ENCODE measurements at regions not wholly inside any gene's neighbourhood (a gene's known extent, or its start where the extent isn't known, plus 50 kb on each side); places are given as distances from the start of the nearest gene placed in this dataset.

DNA sequence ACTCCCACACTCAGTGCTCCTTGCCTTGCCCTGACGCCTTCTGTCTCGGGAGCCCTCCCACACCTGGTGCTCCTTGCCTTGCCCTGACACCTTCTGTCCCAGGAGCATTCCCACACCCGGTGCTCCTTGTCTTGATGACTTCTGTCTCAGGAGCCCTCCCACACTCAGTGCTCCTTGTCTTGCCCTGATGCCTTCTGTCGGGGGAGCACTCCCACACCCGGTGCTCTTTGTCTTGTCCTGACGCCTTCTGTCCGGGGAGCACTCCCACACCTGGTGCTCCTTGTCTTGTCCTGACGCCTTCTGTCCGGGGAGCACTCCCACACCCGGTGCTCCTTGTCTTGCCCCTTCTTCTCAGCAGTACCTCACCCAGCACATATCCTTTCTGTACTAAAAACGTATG is 207.2 kb upstream of the ADARB2 start:
- no peak for DNase-seq (ENCODE audit: extremely low read depth, low read depth)

DNA sequence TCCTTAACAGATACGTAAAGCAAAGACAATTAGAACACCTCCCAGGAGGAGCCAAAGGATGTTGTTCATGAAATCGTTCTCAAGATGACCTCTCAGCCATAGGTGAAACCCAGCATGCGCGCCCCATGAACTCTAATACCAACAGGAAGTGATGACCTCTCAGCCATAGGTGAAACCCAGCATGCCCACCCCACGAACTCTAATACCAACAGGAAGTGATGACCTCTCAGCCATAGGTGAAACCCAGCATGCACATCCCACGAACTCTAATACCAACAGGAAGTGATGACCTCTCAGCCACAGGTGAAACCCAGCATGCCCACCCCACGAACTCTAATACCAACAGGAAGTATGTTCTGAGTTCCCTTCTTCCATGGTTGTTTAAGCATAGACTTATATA is 205.2 kb upstream of the ADARB2 start:
- DNase-seq (ENCODE audit: extremely low read depth, low read depth): no peak

DNA sequence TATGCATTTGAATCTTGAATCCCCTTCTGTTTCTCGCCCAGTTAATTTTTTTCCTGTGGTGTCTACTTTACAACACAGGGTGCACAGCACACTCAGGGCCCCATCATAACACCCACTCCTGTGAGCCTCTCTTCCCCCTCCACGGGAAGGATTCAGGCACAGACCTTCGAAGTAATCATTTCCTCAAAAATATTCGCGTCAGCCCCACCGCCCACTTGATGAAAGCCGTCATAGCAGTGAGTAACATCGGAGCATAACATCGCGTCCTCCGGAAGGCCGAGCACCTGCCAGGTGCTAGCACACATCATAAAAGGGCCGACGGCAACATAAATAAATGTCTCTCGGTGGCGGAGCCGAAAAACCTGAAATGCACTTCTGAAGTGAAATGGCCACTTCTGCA is 201.7 kb upstream of the ADARB2 start:
- DNase-seq (ENCODE audit: extremely low read depth, low read depth): no peak

DNA sequence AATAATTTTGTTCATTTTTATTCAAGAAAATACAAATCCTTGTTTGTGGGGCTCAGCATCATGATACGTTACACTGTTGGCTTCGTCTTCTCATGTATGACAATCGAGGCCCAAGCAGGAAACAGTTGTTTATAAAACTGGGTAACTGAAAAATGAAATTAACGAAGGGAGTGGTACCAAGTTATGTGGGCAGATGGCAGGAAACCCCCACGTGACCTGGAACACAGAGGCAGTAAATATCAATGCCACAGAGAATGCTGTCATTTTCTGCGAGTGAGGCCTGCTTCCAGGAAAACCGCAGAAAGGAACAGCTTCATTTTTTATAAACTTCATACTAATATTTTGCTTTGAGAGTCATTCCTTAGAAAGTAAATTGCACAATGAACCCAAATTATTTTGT is 201.0 kb upstream of the ADARB2 start:
- no peak for DNase-seq (ENCODE audit: extremely low read depth, low read depth)

DNA sequence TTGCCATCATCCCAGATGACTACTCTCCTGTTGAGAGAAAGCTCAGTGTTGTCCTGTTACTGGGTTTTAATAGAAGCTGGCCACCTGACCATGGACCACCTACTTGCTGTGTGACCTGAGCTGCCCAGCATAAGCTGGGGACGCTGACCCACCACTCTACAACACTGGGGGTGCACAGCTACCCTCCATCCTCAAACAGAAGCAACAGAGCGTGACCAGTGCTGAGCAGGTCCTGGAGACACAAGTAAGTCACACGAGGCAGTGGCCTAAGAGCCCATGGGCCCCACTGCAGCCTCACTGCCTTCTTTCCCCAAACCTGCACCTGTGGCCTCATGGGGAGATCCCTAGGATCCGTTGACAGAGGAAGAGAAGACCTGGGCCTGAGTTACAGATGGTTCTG is 198.6 kb upstream of the ADARB2 start:
- no peak for DNase-seq (ENCODE audit: extremely low read depth, low read depth)

DNA sequence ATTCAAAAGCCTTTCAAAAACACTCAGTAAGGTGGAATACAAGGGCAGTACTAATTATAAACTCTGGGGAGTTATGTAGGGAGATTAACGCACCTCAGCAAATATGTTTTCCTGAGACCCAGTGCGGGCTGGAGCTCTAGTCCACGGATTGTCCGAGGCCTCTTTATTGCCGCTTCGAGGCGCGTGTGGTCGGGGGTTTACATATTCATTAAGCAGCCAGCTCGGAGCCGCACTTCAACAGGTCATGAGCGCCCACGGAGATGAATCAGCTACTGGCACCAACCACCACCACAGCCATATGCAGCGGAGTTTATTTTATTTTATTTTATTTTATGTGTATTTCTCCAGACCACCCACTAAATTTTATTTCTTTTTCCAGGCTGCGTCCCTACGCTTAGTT is 195.9 kb upstream of the ADARB2 start:
- no peak for DNase-seq (ENCODE audit: extremely low read depth, low read depth)

DNA sequence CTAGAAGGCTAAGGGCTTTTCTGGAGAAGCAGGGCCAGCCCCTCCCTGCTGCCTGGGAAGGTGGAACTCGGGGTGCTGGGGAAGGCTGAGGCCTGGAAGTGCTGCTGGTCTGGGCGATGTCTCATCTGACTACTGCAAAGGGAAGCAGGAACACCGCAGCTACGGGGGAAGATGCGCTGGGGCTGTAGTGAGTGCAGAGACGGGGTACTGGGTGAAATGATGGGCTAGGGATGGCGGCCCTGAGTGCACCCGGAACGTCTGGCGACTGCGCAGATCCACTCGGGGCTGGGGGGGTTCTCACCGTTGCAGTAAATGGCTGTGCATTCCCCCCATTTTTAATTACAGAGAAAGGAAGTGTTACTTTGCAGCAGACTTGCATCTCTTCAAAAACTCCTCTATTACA is 195.4 kb upstream of the ADARB2 start:
- no peak for DNase-seq (ENCODE audit: extremely low read depth, low read depth)

DNA sequence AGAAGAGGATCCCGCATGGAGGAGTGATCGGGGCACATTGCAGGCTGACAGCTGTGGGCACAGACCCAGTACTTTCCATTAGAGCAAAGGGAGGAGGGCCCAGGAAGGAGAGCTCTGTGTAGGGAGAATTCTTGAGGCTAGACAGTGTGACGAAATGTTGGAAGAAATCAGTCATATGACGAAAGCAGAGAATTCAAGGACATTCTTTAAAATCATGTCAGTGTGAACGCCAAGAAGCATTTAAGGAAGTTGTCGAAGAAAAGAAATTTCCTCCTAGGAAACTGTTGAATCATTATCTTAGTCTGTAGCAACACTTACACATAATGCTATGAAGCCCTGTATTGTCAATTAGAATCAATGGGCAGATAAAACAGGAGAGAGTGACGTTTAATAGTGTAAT is 191.3 kb upstream of the ADARB2 start:
- DNase-seq (ENCODE audit: extremely low read depth, low read depth): no peak

DNA sequence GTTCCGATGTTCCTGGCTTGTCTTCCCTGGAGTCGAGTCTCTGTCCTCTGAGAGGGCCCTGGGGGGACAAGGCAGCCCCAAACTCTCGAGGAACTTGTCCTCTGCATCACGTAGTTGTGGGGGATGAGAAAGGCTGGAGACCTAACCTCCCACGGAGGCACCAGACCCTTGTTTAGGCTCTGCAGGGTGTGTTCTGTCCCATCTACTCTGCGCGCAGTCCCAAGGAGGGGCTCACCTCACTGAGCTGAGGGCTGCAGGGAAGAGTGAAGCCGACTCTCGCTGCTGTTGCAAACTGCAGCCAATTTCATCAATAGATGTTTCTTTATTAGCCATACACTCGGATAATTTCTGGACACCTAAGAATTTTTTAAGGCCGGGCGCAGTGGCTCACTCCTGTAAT is 186.7 kb upstream of the ADARB2 start:
- no peak for DNase-seq (ENCODE audit: extremely low read depth, low read depth)

DNA sequence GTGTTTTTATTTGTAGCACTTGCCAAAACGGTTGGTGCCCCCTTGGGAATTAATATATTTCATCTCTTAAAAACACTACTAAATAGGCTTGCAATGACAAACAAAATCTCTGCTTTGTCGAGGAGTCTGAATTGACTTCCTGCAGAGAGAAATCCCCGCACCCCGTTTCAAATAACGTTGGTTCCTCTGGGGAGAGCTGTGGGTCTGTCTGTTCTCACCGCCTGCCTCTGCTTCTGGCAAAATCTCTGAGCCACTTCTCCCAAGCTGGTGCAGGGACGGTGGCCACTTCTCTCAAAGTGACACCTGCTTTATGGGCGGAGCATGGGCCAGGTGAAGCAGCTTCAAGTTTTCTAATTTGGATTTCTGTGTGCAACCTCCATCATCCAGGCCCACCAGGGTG is 186.3 kb upstream of the ADARB2 start:
- DNase-seq (ENCODE audit: extremely low read depth, low read depth): no peak

DNA sequence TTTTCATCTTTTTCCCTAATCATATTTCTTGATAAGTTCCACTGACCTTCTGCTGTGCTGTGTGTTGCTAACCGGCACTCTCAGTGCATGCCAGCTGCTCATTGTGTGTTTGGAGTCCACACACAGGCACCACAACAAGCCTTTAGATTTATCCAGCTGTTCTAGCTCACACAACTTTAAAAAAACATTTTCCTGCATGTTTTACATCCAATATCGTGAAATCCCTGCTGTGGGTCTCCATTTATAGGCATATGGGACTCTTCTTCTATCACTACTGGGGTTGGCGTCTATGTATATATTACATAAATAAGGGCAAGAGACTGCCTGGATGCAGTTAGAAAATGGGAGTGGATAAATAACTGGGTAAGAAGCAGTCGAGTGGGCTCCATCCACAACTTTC is 183.6 kb upstream of the ADARB2 start:
- DNase-seq (ENCODE audit: extremely low read depth, low read depth): no peak

DNA sequence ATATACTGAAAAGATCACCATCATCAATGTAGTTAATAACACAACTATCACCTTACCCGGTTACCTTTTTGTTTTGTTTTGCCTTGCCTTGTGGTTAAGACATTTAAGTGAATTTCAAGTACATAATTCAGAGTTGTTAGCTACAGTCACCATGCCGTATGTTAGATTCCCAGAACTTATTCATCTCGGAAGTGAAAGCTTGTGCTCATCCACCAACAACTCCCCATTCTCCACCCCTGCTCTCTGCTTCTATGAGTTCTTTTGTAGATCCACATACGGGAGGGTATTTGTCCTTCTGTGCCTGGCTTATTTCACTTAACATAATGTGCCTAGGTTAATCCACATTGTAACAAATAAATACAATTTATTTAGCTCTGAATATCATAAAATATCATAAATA is 182.8 kb upstream of the ADARB2 start:
- DNase-seq (ENCODE audit: extremely low read depth, low read depth): no peak

DNA sequence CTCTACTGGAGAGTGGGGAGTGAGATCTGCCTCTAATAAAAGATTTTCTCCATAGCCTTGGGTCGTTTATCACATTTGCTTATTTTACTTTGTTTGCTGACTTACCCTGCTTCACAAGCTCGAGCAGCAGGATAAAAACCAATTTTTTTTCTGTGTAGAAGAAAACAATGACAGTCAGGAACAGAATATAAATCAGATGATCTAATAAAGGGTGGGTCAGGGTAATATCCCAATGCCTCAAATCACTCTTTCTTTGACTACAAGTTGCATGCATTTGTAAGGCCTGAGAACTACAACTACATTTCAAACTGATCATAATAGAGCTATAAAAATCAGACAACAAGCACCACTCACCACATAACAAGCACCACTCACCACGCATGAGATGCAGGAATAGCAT is 174.4 kb upstream of the ADARB2 start:
- DNase-seq (ENCODE audit: extremely low read depth, low read depth): no peak

DNA sequence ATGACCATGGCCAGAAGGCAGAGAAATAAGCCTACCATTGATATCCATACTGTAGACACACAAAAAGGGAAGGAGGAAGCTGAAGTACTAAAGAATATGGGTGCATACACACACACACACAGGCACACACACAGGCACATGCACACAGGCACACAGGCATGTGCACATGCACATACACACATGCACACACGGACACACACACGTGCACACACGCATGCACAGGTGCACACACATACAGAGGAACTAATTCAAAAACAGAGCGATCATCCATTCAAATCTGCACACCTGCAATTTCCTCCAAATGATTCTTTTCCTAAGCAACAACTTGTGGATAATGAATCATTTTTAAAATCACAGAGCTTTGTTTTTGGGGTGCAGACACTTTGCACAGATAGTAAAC is 166.7 kb upstream of the ADARB2 start:
- no peak for DNase-seq (ENCODE audit: extremely low read depth, low read depth)

DNA sequence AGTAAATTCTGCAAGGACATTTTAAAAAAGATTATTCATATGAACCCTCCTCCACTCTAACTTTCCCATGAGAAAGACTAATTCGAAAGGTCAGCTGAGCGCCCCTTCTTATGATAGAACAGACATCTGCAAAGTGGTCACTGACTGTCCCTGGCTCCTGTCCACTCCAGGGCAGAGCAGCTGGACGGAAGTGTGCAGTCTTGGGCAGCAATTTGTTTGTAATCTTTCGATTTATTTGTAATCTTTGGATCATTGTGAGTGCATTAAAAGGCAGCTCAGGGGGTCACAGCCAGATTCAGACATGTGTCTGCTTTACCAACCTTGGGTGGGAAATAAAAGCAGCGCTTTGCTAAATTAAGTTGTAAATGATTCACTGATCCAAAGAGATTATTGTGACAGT is 158.8 kb upstream of the ADARB2 start:
- DNase-seq (ENCODE audit: extremely low read depth, low read depth): no peak

DNA sequence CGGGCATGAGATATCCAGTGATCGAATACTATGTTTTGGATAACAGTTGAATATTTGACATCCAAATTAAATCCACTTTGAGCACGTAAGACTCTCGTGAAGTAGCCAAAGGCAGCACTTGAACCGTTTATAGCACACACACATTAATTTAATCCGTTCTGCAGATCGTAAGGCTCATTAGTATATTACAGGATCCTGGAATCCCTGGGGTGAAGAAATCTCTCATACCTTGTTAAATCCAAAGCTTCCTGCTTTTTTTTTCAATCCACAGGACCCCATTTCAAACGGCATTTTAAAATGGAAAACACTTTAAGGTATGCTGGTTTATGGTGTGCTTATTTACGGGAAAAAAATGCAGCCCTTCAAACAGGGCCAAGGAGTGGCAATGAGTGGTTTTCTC is 158.4 kb upstream of the ADARB2 start:
- no peak for DNase-seq (ENCODE audit: extremely low read depth, low read depth)

DNA sequence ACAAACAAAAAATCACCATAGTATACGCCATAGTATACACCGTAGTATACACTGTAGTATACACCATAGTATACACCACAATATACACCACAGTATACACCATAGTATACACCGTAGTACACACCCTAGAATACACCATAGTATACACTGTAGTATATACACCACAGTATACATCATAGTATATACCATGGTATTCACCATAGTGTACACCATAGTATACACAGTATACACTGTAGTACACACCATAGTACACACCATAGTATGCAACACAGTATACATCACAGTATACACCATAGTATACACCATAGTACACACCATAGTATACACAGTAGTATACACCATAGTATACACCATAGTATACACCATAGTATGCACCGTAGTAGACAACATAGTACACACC is 157.6 kb upstream of the ADARB2 start:
- DNase-seq (ENCODE audit: extremely low read depth, low read depth): no peak

DNA sequence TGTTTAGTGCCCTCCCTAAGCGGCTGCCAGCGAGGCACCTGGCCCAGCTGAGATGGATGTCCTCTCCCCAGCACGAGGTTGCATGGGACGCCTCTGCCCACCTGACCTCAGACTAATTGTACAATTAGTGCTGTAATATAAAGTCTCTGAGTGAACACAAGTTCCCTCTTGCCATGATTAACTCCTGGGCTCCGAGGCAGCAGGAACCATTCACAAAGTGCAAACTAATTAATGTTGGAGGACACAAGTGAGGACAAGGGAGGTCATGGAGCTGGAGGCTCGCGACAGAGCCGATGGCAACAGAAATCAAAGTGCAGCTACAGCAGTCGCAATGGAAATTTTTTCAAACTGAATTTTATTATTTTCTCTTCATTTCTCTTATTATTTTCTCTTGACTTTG is 156.6 kb upstream of the ADARB2 start:
- no peak for DNase-seq (ENCODE audit: extremely low read depth, low read depth)

DNA sequence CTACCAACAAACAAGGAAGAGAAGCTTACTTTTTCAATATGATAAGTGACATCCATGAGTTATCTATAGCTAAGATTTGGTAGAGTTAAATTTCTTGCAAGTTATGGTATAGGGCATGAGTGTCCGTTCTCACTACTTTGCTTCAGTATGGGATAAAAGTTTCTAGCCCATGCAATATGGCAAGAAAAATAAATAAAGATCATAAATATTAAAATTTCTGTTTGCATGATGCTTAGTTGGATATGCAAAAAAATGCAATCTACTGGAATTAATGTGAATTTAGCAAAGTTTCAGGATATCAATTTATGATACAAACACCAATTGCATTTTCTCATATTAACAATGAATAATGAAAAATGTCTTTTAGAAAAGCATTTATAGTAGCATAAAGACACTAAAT is 148.7 kb upstream of the ADARB2 start:
- DNase-seq (ENCODE audit: extremely low read depth, low read depth): no peak

DNA sequence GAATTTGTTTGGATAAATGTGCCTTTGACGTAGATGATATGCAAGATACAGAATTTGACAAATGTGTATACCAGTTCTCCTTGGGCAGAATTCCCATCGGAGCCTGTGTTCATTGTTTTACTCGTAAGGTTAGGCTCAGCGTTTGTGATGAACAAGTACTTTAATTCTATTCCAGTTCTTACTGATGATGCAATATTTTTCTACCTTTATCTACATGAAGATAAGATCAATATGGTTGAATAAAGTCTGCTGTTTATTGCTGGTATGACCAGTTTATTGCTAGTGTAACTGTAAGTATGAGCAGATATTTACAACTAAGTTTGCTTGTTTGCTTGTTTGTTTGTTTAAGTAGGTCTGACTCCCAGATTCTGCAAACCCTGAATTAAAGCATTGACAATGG is 145.4 kb upstream of the ADARB2 start:
- peak; percentile 4 for DNase-seq (ENCODE audit: extremely low read depth, low read depth)

DNA sequence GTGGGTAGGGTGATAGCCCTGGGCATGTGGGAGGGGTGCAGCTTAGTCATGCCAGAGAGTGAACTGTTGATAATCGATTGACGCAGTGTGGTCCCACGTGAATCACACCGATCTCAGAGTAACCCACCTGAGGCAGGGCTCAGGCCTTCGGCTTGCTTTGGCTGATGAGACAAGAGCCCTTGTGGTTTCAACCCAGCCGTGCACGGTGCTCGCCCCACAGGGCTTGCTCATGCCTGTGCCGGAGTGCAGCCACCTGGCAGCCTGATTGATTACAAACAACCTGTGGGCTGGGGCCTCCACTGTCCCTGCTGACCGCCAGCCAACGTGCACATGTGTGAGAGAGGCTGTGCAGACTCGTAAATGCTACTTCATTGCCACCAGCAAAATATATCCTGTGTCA is 144.9 kb upstream of the ADARB2 start:
- DNase-seq (ENCODE audit: extremely low read depth, low read depth): no peak

DNA sequence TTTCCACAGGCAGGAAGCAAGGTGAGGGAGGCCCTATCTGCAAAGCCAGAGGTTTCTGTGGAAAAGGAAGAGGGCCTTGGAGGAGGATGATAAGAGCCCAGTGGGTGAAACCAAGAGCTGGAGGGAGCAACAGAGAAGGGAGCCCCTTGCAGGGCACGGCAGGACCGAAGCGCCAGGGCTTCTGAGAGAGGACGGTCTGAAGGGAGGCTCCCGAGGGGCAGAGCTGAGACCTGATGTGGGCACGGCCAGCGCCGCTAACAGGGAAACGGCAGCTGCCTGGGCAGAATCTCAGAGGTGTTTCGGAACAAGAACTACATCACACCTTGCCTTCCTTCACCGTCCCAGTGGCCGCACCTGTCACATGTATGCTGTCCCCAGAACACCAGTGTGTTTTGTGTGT is 144.3 kb upstream of the ADARB2 start:
- DNase-seq (ENCODE audit: extremely low read depth, low read depth): no peak

DNA sequence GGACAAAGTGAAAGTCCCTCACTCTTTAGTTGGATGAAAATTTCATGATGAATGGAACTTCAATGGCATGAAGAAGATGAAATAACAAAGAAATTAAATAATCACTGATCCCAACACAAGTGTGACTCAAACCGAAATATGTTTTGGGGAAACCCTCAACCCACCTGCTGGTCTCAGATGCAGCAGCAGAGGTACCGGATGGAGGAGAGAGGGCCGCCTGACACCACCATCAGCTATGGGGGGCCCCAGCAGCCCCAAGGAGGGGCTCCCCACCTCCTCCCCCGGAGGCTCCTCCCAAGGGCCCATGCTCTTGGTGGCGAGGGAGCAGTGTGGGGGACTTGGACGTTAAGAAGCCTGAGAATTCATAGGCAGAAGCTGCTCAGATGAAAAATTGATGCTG is 137.2 kb upstream of the ADARB2 start:
- DNase-seq (ENCODE audit: extremely low read depth, low read depth): no peak

DNA sequence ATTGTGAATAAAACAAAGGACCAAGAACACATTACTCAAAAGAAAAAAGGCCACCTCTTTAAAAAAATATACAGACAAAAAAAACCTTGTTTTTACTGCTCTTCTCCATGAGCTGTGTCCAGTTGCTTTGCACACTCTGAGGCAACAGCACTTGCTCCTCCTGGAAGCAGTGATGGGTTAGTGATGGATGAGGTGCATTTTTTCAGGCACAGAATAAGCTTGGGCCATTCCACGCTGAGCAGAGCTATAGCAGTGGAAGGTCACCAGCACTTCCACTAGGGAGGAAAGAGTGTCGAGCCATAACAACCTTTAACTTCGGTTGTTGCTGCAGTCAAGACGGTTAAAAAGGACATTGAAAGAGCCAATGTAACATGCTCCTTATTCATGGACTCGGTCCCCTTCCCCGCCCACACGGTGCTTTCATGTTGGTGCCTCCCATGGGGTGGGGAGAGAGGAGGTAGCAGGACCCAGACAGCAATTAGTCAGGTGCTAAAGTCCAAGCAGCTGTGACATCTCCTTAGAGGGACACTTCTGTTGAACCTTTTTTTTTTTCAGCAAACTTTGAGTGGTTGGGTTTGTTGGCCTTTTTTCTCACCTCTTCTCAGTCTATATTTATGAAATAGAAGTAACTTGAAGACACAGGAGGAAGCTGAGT is 136.5 kb upstream of the ADARB2 start:
- no peak for DNase-seq (ENCODE audit: extremely low read depth, low read depth)
